Neural cell (in vitro differentiated cells): ENCODE measurements at regions not wholly inside any gene's neighbourhood (a gene's known extent, or its start where the extent isn't known, plus 50 kb on each side); places are given as distances from the start of the nearest gene placed in this dataset.

Experiments used
- H2AFZ ChIP-seq: fragments of 200-600, 300-800 bp; sonication (generic), shearing (Covaris generic); 2 replicates; pipeline ENCODE4 v1.6.0; 2014; ENCODE audit warnings: low read depth, mild to moderate bottlenecking, antibody characterized with exemption, low read length, moderate library complexity
- H3F3A ChIP-seq: fragments of 200-600 bp; shearing (Covaris generic); 2 replicates; pipeline ENCODE4 v1.6.1; 2016; ENCODE audit warnings: mild to moderate bottlenecking, moderate library complexity, mixed read lengths, antibody characterized with exemption, low read length; ENCODE audit not compliant: insufficient read depth, poor library complexity, severe bottlenecking
- H3K27ac ChIP-seq: fragments of 200-600, 300-800 bp; sonication (generic), shearing (Covaris generic); 2 replicates; pipeline ENCODE4 v1.5.1; 2014; ENCODE audit warnings: mild to moderate bottlenecking, low read length, moderate library complexity
- H3K27me3 ChIP-seq: fragments of 300-800, 200-600 bp; sonication (generic), shearing (Covaris generic); 2 replicates; pipeline ENCODE4 v1.6.0; 2014; ENCODE audit warnings: mild to moderate bottlenecking, low read depth, low read length, moderate library complexity; ENCODE audit not compliant: insufficient read depth
- H3K36me3 ChIP-seq: fragments of 300-800, 200-600 bp; sonication (generic), shearing (Covaris generic); 2 replicates; pipeline ENCODE4 v1.5.1; 2014; ENCODE audit warnings: mild to moderate bottlenecking, antibody characterized with exemption, low read length, moderate library complexity; ENCODE audit not compliant: insufficient read depth
- H3K4me2 ChIP-seq: fragments of 300-800, 200-600 bp; sonication (generic), shearing (Covaris generic); 2 replicates; pipeline ENCODE4 v1.6.0; 2014; ENCODE audit warnings: mild to moderate bottlenecking, low read length
- H3K4me3 ChIP-seq: fragments of 300-800, 200-600 bp; sonication (generic), shearing (Covaris generic); 2 replicates; pipeline ENCODE4 v1.5.1; 2014; ENCODE audit warnings: mild to moderate bottlenecking, low read length, moderate library complexity
- H3K79me2 ChIP-seq: fragments of 200-600 bp; shearing (Covaris generic); replicated peaks from 2 replicates; pipeline ENCODE4 v1.6.0; 2014; ENCODE audit warnings: mild to moderate bottlenecking, low read length, moderate library complexity; ENCODE audit not compliant: insufficient read depth
- H3K9ac ChIP-seq: fragments of 300-800, 200-600 bp; sonication (generic), shearing (Covaris generic); 2 replicates; pipeline ENCODE4 v1.6.1; 2016; ENCODE audit warnings: mild to moderate bottlenecking, low read length, mixed read lengths
- H3K9me2 ChIP-seq: fragments of 200-600 bp; shearing (Covaris generic); 2 replicates; pipeline ENCODE4 v1.6.1; 2016; ENCODE audit warnings: mild to moderate bottlenecking, low read length, mixed read lengths; ENCODE audit not compliant: insufficient read depth
- H3K9me3 ChIP-seq: fragments of 200-600, 300-800 bp; sonication (generic), shearing (Covaris generic); 2 replicates; pipeline ENCODE4 v1.6.1; 2016; ENCODE audit warnings: mild to moderate bottlenecking, mixed run types, low read length, moderate library complexity, mixed read lengths
- H4K20me1 ChIP-seq: fragments of 200-600 bp; shearing (Covaris generic); 2 replicates; pipeline ENCODE4 v1.6.1; 2016; ENCODE audit warnings: mild to moderate bottlenecking, mixed run types; ENCODE audit not compliant: insufficient read depth
- RAD21 ChIP-seq: fragments of 450-650 bp; conservative IDR thresholded peaks from 2 replicates; pipeline ENCODE4 v1.6.1; 2014; ENCODE audit warnings: antibody characterized with exemption, mild to moderate bottlenecking, moderate library complexity
- SMC3 ChIP-seq: fragments of 450-650 bp; conservative IDR thresholded peaks from 2 replicates; pipeline ENCODE4 v1.6.1; 2014; ENCODE audit warnings: antibody characterized with exemption, mild to moderate bottlenecking, moderate library complexity; ENCODE audit not compliant: poor library complexity

DNA sequence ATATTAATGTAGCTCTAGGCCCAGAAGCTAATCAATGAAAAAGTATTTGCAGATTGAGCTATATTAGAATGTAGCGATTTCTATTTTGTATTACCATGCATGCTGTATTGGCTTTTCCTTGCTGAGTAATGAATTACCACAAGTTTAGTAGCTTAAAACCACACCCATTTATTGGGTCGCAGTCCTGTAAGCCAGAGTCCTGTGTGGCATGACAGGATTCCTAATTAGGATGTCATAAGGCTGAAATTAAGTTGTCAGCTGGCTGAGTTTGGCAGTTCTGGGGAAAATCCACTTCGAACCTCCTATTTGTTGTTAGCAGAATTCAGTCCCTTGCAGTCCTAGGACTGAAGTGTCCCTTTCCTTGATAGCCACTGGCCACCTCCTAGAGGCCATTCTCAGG is 50.3 kb upstream of the HHIP start:
- no peaks in the 10 kb centered on the region for H3F3A ChIP-seq
- H3K27ac ChIP-seq: no peak overlapping the region
- no peaks in the 10 kb centered on the region for H3K79me2 ChIP-seq
- no peaks in the 10 kb centered on the region for H3K27me3 ChIP-seq
- no peak overlapping the region for H2AFZ ChIP-seq
- H3K4me3 ChIP-seq: no peak overlapping the region
- H4K20me1 ChIP-seq: no peaks in the 10 kb centered on the region
- H3K36me3 ChIP-seq: no peaks in the 10 kb centered on the region
- H3K9me2 ChIP-seq: no peaks in the 10 kb centered on the region
- H3K9me3 ChIP-seq: no peaks in the 10 kb centered on the region
- no peak overlapping the region for H3K9ac ChIP-seq
- H3K4me2 ChIP-seq: no peak overlapping the region
- TF ChIP-seq RAD21: no peak
- TF ChIP-seq SMC3: no peak
